ENCODE measurements at regions not wholly inside any gene's neighbourhood (a gene's known extent, or its start where the extent isn't known, plus 50 kb on each side); places are given as distances from the start of the nearest gene placed in this dataset.
"Not testable (repeated sequence)": the region's sequence is repeated elsewhere in the genome, so short reads cannot be mapped to it uniquely, and the experiment has no call there.

DNA sequence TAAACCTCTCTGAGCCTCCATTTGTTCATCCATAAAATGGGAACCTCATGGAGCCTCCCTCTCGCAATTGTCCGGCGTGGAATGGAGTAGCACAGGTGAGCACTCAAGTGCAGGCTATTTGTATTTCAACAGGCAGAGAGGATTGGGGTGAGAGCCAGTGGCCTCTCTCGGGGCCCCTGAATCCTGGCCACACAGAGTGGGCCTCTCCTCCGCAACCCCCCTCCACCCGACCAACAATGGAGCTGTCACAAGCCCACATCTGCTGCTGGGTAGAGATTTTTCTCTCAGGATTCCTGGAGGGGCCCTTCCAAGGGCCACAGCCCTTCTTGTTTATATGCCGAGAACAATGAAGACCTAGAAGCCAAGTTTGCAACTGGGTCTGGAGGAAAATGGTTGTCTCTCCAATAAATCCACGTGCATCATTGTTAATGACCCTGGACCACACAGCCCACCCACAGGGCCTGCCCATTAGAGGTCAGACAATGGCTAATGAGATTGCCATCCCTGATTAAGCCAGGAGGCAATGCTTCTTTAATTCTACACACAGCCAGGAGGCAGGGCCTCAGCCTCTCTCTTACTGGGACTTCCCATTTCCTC, 233.0 kb downstream of the ANKRD60 start:
- no peak for DNase-seq

DNA sequence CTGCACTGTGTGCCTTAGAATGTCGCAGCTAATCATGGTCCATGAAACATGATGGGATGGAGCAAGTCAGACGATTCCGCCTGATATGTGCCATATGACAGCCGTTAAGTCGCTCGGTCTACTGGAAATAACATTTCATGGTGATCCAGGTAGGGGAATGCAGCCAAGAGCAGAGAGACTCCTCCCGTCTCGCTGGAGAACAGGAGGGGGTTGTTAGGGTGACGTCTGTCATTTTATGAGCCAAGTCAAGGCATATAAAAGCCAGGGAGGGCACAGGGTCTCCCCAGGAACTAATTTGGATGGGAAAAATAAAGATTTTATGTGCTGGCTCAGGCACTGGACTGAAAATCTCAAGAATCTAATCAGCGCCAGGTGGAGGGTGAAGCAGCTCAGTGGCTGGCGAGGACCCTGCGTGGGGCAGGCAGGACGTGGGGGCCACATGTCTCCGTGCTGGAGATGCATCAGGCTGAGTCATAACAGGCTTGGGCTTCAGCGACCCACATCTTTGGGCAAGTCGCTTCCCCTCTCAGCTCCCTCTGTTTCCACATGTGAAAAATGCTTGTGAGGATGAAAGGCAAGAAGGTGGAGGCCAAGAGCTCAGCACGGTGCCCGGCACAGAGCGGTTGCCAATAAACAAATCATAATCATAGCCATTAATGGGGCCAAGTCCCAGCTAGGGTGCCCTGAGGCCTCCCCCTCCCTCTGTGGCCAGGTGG, 234.6 kb downstream of the ANKRD60 start:
- no peak for DNase-seq

DNA sequence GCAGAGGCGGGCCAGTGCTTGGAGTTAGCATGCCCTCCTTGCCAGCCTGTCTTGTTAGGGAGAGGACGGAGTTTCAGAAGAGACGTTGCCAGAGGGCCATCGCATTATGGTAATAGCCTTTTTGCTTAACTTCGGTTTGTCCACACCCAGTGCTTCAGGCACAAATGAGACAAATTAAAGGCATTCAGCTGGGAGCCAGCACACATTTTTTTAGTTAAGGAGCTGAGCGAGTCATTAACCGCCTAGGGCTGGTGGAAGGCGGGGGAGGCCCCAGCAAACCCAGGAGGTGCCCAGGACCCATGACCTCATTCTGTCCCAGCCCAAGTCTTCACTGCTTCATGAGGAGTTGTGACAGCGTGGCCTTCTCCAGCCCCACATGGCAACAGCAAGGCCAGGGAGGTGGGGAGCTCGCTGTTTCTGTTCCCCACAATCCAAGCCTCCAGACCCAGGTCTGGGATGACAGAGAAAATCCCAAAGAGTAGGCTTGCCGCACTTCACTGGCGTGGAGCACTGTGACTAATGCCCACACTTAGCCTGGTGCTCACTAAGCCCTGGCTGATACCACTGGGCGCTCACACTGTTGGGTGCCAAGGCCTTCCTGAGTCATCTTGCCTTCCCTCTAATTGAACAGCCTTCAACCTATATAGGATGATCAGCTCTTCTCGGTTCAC, 237.1 kb downstream of the ANKRD60 start:
- no peak for DNase-seq

DNA sequence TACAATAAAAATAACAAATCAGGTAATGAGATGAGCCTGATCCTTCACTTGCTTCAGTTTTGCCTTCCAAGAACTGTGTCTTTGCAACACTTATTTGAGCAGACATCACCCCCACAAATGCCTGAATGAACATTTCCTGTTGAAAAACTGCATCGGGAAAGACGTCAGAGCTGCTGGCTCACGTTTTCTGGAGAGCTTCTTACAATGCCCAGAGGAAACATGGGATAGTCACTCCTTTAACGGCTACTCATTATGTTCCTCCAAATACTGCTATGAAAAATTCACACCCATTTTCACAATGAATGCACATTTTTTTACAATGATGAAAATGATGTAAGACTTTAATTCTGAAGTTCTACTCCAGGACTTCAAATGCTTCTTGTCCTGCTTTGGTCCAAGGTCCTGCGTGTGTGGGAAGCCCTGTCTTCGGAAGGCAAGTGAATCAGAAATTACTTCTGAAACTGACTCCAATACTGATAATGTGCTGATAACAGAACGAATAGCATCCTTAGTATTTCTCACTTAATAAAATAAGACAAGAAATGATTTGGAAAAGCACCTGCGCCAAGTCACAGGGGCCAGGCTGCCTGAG, 238.0 kb downstream of the ANKRD60 start:
- DNase-seq, result no peak

DNA sequence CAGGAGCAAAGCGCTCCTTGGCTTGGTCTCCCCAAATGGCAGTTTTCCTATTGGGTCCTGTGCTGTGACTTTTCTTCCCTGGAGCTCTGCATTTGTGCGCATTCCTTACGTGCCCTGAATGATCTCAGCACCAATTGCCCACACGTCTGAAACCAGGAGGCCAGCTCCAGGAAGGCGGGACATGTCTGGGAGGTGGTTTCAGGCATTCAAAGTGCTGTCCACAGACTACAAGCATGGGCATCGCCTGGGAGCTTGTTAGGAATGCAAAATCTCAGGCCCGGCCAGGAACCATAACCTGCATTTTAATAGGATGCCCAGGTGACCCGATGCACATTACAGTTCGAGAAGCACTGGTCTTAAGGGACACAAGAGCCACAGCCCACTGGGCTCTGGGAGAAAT, 239.6 kb downstream of the ANKRD60 start:
- no peak for DNase-seq

DNA sequence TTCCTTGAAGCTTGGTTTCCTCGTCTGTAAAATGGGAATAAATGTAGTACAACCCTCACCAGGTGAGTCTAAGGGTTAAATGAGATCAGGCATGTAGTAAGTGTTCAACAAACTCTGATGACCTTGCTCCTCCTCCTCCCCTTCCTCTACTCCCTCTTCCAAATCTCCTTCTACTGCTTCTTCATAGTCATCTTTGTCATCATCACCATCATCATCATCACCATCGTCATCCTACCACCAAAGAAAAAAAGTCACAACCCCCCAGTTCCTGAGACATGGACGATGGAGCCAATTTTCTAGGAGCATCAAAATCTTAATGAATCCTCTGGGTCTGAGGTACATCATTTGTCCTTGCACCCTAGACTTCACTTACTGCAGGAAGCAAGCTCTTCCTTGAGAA, 240.0 kb downstream of the ANKRD60 start:
- no peak for DNase-seq

DNA sequence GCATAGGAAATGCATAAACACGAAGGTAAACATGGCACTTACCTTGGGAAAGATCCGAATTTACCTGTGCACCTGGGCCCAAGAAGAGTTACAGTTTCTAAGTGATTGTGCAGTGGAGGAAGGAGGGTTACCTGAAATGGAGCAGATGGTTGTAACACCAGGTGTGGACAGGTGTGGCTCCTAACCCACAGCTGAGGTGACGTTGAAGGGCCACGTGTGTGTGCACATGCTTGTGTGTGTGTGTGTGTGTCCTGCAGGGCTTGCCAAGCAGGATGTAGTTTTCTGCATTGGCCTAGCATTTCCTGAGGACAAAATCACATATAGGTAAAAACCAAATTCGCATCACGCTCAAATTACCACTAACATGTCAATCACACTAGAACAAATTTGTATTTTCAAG, 240.8 kb downstream of the ANKRD60 start:
- no peak for DNase-seq

DNA sequence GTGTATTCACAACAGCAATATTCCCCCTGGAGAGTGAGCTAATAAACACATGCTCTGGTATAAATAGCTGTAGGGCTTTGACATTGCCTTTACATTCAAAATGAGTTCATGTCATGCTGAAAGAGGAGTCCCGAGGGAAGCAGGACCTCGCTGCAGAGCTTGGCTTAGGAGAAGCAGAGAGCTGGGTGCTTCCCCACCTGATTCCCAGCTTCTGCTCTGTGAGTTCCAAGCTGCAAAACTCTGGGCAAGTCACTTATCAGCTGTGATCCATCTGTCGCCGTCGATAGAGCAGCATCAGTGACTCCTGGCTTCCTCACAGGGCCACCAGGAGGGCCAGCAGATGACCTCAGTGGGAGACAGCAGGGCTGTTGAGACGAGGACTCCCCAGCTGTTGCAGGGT, 241.8 kb downstream of the ANKRD60 start:
- DNase-seq, result no peak

DNA sequence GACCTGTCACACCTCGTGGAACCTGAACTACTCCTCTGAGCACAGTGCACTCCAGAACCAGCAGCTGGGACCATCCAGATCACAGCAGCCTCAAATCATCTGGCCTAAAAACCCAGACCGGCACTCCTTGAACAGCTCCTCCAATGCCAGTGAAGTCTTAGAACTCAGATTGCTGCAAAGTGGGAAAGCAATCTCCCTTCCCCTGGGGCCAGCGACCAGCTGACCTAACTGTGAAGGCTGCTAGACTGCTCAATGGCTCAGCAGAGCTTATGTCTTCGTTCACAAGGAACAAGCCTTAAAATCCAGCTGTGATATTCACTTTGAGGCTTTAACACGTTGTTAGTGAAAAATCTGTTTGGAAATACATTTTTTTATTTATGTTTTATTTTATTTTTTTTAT, 243.2 kb downstream of the ANKRD60 start:
- DNase-seq, result no peak

DNA sequence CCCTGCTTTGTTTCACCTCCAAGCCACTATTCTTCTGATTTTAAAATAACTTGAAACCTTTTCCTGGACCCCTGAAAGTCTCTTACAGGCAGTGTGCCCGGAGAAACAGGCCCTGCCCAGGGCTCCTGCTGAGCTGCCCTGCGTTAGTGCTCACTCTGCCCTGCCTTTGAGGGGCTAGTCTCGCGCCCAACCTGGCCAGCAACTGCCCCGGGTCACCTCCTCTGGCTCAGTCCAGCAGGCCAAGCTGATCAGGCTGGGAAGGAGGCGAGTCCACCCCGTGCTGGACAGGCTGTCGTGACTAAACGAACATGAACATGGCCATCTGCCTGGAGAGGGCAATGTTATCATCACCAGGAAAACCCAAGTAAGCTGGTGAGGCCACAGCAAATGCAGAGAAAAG, 245.4 kb downstream of the ANKRD60 start:
- DNase-seq, result no peak

DNA sequence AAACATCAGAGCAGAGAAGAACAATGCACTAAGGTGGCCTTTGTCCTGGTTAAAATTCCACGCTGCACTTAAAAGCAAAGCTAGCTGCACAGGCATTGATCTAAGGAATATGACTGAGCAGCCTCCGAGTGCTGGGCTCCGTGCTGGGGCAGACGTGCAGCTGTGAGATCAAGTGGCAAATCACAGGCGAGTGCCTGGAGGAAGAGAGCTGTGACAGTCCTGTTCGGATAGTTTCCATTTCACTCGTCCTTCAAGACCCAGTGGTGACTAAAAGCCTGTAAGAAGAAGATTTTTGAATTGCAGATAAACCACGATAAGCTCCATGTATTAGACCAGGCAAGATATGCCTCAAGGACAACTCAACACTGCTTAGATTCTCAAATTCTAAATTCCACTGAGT, 247.9 kb downstream of the ANKRD60 start:
- no peak for DNase-seq

DNA sequence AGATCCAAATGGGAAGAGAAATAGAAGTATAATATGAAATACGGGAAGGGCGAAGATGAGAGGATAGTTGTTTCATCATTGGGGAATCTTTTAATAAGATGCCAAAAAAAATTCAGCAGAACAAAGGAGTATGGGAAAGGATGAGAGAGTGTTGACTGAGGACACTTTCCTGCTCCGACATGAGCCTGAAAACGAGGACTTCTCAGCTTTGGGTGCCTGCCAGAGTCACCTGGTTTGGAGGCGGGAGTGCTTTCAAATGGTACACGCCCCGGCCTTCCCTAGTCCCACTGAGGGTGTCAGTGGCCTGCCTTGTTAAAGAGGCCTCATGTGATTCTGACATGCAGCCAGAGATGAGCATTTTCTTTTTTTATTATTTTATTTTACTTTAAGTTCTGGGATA, 250.9 kb downstream of the ANKRD60 start:
- no peak for DNase-seq

DNA sequence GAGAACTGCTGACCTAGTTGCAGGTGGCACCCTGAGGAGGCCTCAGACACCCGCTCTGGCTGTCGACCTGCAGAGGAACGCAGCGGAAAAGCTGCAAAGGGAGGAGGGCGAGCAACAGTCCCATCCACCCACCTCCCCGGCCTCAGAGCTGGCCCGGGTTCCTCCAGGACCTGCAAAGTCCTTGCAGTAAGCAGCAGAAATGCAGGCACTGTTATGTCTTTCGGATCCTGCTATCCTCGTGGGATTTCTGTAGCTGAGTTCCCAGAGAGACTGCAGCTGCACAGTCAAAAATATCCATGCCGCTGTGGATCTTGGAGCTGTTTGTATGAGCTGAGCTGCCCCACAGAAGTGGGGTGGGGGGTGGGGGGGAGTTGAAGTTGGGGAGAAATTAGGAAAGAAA, 251.3 kb downstream of the ANKRD60 start:
- DNase-seq, result no peak

DNA sequence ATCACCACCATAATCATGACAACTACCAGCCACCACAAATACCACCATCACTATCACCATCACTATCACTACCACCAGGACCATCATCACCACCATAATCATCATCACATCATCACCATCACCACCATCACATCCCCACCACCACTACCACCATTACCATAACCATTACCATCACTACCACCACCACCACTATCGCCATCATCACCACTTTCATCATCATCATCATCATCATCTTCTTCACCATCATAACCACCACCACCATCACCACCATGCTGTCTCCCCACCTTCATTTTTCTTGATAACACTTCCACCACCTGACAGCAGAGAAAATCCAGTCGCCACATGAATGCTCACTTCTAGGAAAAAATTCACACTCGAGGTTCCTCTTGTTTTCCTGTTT, 253.6 kb downstream of the ANKRD60 start:
- no peak for DNase-seq

DNA sequence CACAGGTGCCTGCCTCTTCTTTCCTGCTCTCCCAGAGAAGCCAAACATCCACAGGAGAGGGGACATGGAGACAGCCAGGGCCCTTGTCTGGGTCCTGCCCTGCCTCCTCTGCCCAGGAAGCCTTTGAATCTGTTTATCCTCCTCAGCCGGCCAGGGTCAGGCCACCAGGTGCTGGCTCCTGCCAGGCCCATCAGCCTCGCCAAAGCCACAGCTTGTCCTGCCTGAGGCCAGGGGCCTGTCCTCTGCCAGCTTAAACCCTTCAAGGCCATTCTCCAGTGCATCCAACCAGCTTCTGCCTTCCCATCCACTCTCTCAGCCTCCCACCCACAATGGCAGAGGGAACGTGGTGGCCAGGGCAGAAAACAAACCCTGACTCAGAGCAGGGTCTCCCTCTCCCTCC, 254.6 kb downstream of the ANKRD60 start:
- DNase-seq, result no peak

DNA sequence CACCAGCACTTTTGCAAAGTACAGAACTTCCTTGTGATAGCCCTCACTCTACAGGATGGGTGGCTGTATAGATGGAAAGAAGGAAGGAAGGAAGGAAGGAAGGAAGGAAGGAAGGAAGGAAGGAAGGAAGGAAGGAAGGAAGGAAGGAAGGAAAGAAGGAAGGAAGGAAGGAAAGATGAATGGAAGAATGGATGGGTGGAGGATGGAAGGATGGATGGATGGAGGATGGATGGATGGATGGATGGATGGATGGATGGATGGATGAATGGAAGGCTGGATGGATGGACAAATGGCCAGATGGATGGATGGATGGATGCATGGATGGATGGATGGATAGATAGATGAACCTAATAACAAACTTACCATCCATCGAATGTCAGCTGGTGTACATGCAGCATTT, 256.9 kb downstream of the ANKRD60 start:
- DNase-seq, result not testable (repeated sequence)

DNA sequence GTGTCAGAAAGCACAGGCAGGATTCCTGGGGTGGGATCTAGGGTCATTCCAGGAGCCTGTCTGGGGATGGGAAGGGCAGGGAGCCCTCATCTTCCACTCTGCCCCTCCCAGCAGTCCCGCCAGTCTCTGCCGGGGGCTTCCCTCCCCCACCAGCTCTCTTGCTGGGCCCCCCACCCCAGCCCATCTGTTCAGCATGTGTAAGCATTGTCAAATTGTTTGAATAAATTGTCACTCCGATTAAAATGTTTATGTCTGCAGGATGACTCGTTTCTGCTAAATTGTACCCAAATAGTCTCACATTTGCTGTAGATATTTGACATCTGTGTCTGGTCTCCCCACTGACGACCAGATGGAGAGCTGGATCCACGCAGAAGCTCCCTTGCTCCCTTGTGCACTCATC, 257.6 kb downstream of the ANKRD60 start:
- DNase-seq, result no peak

DNA sequence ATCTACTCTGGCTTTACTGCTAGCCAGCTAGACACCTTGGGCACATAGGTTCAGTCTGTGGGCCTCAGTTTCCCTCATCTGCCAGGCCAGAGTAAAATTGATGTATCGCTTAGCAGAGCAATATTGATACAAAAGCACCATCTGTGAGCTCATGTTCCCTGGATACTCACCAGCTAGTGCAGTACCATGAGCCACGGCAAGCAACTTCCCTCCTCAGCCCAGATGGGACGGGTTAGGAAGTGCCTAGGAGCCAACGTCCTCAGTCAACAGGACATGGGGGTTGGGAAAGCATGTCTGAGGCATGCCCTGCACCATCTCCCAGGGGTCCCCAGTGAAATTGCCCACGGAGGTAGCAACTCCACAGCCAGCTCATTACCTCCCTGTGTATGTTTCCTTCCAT, 258.3 kb downstream of the ANKRD60 start:
- no peak for DNase-seq

DNA sequence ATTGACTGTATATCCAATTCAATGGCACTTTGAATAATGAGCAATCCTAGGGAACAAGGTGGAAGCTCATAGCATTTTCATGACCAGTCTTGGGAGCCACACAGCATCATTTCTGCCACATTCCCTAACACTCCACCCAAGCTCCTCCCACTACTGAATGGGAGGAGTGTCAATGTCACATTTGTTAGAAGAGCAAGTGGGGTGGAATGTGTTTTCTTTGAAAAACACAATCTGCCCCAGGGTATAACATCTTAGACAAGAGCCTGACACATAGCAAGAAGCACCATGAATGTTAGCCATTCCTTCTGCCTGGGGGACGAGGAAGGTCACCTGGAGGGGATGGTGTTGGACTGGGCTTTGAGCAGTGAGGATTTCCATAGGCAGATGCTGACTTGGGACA, 258.3 kb upstream of the PMEPA1 start:
- DNase-seq, result no peak

DNA sequence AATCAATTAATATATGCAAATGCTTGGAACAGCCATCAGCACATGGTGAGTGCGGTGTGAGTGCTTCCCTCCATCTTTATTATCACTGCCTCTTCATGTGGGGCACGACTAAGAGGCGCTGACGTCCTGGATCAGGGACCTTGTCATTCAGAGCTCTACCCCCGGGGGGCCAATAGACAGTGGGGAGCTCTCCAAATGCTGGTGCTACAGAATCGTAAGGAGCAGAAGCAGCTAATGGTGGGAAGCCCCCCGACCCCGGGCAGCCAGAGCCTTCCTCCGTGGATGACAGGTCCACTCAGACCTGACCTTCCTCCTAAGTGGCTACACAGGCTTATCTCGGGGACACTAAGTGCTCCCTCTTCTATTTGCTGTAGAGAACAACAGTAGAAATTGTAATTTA, 257.5 kb upstream of the PMEPA1 start:
- no peak for DNase-seq

DNA sequence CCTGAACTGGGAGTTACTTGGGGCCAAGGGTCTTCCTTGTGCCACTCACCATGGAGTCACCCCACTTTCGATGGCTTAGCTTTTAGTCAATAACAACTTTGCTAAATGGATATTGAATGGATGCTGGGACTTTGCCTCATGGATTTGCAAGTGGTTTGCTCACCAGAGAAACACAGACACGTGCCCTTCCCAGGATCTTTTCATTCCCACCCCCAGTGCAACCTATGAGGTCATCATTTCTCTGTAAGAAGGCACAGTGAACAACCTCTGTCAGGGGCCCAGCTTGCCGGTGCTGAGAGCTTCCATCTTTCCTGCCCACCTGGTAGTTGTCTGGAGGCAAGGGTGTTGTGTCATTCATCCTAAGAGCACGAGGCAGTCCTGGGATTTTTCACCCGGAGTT, 256.8 kb upstream of the PMEPA1 start:
- DNase-seq, result no peak

DNA sequence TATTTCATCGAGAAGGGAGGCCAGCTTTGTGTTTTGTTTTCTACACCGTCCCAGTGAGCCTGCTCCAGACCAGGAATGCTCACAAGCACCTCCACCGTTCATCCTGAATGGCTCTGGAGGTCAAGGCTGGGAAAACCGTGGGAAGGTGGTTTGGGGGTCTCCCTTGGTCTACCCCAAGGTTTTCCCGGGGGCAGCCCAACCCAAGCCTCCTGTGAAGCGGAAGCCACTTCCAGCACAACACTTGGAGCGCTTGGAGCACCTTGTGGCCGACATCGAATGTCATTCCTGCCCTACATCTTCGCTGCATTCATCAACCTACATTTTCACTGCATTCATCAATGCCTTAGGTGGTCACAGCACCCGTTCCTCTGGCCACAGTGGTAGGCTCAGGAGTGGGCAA, 255.6 kb upstream of the PMEPA1 start:
- DNase-seq, result no peak

DNA sequence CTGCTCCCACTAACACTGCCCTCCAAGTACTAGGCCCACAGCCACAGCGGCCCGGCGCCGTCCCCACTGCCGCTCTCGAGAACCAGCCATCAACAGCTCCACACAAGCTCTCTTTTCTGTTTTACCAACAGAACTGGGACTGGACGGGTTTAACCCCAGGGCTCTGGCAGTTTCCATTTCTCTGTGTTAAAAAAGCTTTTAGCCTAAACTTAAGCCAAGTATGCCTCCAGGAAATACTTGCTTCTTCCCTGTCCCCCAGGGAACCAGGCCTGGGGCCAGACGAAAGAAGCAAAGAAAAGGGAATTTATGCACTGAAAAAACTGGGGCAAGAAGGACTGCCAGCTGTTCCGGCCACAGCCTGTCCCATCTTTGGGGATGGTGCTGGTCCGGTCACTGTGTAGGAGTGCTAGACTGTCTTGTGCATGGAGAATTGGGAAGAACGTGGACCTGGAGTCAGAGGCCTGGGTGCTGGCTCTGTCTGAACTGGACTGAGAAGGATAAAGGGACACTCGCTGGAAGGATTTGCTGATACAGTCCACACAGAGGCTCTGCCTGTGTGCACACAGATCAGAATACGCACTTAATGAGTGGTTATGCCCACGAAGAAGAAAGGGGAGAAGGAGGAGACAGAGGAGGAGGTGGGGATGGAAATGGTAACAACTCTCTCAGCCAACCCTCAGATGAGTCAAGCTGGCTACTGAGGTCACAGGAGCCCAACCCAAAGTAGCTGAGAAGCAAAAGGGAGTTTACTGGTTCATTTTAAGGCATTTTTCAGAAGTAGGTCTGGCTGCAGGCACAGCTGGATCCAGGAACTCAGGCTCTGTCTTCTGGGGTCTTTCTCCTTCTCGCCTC, 254.4 kb upstream of the PMEPA1 start:
- no peak for DNase-seq

Measured in CD4-positive, alpha-beta T cell treated with Interleukin-4 for 4 hours (primary cell).